ENCODE measurements at regions not wholly inside any gene's neighbourhood (a gene's known extent, or its start where the extent isn't known, plus 50 kb on each side); places are given as distances from the start of the nearest gene placed in this dataset.

DNA sequence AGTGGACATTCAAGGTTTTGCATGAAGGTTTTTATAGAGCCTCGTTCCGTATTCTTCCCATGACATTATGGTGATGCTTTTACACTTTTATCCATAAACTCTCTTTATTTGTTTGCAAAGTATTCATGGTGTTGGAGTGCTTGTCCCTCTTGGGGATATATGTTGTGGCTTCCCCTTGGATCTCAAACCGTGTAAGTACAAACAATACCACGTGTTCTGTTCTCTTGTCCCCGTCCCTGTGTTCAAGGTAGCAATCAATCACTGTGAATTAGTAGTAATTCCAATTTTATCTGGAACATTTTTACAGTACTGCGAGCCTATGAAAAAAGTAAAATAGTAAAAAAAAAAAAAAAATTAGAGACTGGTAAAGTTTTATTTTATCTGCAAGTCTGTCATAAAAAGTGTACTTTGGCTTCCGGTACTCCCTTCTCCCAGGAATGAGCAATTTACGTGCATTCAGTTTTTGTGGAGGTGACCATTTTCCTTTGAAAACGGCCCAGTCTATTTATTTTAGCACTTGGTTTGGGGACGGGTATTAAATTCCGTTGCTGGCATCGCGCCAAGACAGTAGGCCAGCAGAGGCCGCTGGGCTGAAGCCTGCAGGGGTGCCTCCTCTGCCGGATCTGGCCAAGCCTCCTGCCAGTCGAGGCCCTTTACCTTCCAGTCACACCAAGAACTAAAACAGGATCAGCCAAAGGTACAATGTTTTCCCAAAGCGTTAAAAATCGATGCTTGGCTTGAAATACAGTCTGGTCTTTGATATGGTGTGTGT is 175.7 kb downstream of the SOCS6 start:
- Histone ChIP-seq H2AFZ (ENCODE audit: low read length) (peak overlapping the region; percentile 22), H3K79me2 (ENCODE audit: insufficient read depth, low read length) (no peaks in the 10 kb centered on the region), H3K27ac (ENCODE audit: extremely low read length, insufficient read depth, low read length) (no peak overlapping the region), H3K27me3 (ENCODE audit: control insufficient read depth in 1 of 2, insufficient read depth in 2 of 2, low read length in 2 of 2) (no peaks in the 10 kb centered on the region), H3K4me2 (ENCODE audit: low read depth, low read length) (peak overlapping the region; percentile 71), H3K36me3 (replicated peaks in 1 of 2; ENCODE audit: control insufficient read depth in 1 of 2, insufficient read depth in 2 of 2, low read length in 2 of 2) (no peaks in the 10 kb centered on the region), H3K4me3 (replicated peaks in 1 of 3; ENCODE audit: insufficient read depth in 1 of 3, low read depth in 2 of 3, low read length in 3 of 3) (peak overlapping the region; percentile 34 to 46 (median 43)), H3K9me3 (ENCODE audit: low read length) (no peaks in the 10 kb centered on the region), H4K20me1 (ENCODE audit: insufficient read depth, low read length) (no peaks in the 10 kb centered on the region), H3K4me1 (ENCODE audit: insufficient read depth, low read length) (peaks cover 36% of the 10 kb centered on the region), H3K9ac (ENCODE audit: insufficient read depth, low read depth, low read length) (no peak overlapping the region)
- WGBS (ENCODE audit: low lambda C conversion rate) = 9% methylated on average over 16 of the region's 18 CpGs
- ChIA-PET CTCF (ENCODE audit: low intra/inter-chr PET ratio, low total read pairs) (no interaction called here), POLR2A (no interaction called here)
- in situ Hi-C loops (cut with HindIII; ENCODE audit: extremely low pct_ligation_motif_present, low pct_unique_long_range_greater_than_20kb) (no loop called here), intact Hi-C loops (cut with micrococcal nuclease; ENCODE audit: unreplicated experiment) (loop anchor here (2.0 kb wide), 1 partner anchor 26 kb away; no protein-coding TSS in a partner anchor)
- peak; percentile 72 for FAIRE-seq
- peak; percentile 64 for DNase-seq (ENCODE audit: low spot score)
- peak; percentile 77 for ATAC-seq
- BruUV-seq (replicated peaks) = no TSS peak
- TF ChIP-seq RAD21 (CRISPR knock-in tag; IDR thresholded peaks at IDR 0.05) = 0 out of 2 replicates have a peak, but pooled peaks have one; percentile 28
- no peak for TF ChIP-seq CBX2 (IDR thresholded peaks at IDR 0.05; ENCODE audit: low read depth, low read length)
- peak; percentile 36; the same call in 1 of the 2 replicates for TF ChIP-seq CBX2 (CRISPR knock-in tag; IDR thresholded peaks at IDR 0.05; ENCODE audit: low read depth)
- 0 out of 2 replicates have a peak, but pooled peaks have one; percentile 36 for TF ChIP-seq TARDBP (CRISPR knock-in tag; IDR thresholded peaks at IDR 0.05)
- TF ChIP-seq ZFX (CRISPR knock-in tag; IDR thresholded peaks at IDR 0.05; ENCODE audit: low read depth) = peak; percentile 56; the same call in 1 of the 2 replicates
- TF ChIP-seq TEAD3 (CRISPR knock-in tag; optimal IDR thresholded peaks at IDR 0.05; ENCODE audit: borderline replicate concordance) = peak; percentile 72
- 0 out of 2 replicates have a peak, but pooled peaks have one; percentile 19 for TF ChIP-seq KDM2A (CRISPR knock-in tag; IDR thresholded peaks at IDR 0.05; ENCODE audit: borderline replicate concordance, low read depth)
- TF ChIP-seq ZSCAN22 (CRISPR knock-in tag; IDR thresholded peaks at IDR 0.05) = no peak
- 0 out of 2 replicates have a peak, but pooled peaks have one; percentile 34 for TF ChIP-seq ZNF605 (CRISPR knock-in tag; IDR thresholded peaks at IDR 0.05)
- TF ChIP-seq, protein P1, sequence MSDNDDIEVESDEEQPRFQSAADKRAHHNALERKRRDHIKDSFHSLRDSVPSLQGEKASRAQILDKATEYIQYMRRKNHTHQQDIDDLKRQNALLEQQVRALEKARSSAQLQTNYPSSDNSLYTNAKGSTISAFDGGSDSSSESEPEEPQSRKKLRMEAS (IDR thresholded peaks at IDR 0.05) = peak; percentile 58
- TF ChIP-seq, protein P2, sequence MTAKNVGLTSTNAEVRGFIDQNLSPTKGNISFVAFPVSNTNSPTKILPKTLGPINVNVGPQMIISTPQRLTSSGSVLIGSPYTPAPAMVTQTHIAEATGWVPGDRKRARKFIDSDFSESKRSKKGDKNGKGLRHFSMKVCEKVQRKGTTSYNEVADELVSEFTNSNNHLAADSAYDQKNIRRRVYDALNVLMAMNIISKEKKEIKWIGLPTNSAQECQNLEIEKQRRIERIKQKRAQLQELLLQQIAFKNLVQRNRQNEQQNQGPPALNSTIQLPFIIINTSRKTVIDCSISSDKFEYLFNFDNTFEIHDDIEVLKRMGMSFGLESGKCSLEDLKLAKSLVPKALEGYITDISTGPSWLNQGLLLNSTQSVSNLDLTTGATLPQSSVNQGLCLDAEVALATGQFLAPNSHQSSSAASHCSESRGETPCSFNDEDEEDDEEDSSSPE (CRISPR knock-in tag; IDR thresholded peaks at IDR 0.05) = 0 out of 2 replicates have a peak, but pooled peaks have one; percentile 37
- TF ChIP-seq SIX4 (CRISPR knock-in tag; IDR thresholded peaks at IDR 0.05) = no peak
- no peak for TF ChIP-seq MIER2 (CRISPR knock-in tag; IDR thresholded peaks at IDR 0.05)
- TF ChIP-seq ZNF292 (CRISPR knock-in tag; IDR thresholded peaks at IDR 0.05; ENCODE audit: borderline replicate concordance, low read depth) = peak; percentile 76; the same call in 1 of the 2 replicates
- TF ChIP-seq SNAPC2 (CRISPR knock-in tag; IDR thresholded peaks at IDR 0.05) = no peak
- TF ChIP-seq PHF21A (CRISPR knock-in tag; IDR thresholded peaks at IDR 0.05) = peak; percentile 73
- TF ChIP-seq, protein P3, sequence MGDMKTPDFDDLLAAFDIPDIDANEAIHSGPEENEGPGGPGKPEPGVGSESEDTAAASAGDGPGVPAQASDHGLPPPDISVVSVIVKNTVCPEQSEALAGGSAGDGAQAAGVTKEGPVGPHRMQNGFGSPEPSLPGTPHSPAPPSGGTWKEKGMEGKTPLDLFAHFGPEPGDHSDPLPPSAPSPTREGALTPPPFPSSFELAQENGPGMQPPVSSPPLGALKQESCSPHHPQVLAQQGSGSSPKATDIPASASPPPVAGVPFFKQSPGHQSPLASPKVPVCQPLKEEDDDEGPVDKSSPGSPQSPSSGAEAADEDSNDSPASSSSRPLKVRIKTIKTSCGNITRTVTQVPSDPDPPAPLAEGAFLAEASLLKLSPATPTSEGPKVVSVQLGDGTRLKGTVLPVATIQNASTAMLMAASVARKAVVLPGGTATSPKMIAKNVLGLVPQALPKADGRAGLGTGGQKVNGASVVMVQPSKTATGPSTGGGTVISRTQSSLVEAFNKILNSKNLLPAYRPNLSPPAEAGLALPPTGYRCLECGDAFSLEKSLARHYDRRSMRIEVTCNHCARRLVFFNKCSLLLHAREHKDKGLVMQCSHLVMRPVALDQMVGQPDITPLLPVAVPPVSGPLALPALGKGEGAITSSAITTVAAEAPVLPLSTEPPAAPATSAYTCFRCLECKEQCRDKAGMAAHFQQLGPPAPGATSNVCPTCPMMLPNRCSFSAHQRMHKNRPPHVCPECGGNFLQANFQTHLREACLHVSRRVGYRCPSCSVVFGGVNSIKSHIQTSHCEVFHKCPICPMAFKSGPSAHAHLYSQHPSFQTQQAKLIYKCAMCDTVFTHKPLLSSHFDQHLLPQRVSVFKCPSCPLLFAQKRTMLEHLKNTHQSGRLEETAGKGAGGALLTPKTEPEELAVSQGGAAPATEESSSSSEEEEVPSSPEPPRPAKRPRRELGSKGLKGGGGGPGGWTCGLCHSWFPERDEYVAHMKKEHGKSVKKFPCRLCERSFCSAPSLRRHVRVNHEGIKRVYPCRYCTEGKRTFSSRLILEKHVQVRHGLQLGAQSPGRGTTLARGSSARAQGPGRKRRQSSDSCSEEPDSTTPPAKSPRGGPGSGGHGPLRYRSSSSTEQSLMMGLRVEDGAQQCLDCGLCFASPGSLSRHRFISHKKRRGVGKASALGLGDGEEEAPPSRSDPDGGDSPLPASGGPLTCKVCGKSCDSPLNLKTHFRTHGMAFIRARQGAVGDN (CRISPR knock-in tag; IDR thresholded peaks at IDR 0.05) = peak; percentile 81
- no peak for TF ChIP-seq ZSCAN31 (CRISPR knock-in tag; IDR thresholded peaks at IDR 0.05; ENCODE audit: low read depth)

Data from HepG2 (cell line).